Brain microvascular endothelial cell (primary cell): ENCODE measurements at regions not wholly inside any gene's neighbourhood (a gene's known extent, or its start where the extent isn't known, plus 50 kb on each side); places are given as distances from the start of the nearest gene placed in this dataset.

Experiments used
- DNase-seq: peaks from one replicate; pipeline ENCODE4 v3.0.0-alpha.2; 2020
- H3K27ac ChIP-seq: fragments of 250-450 bp; sonication (Bioruptor Pico); 2 replicates; pipeline ENCODE4 v1.5.1; 2020; ENCODE audit warnings: mild to moderate bottlenecking, moderate library complexity
- H3K27me3 ChIP-seq: fragments of 250-450 bp; sonication (Bioruptor Pico); replicated peaks from 2 replicates; pipeline ENCODE4 v1.5.1; 2020; ENCODE audit warnings: mild to moderate bottlenecking
- H3K36me3 ChIP-seq: fragments of 250-450 bp; sonication (Bioruptor Pico); replicated peaks from 2 replicates; pipeline ENCODE4 v1.5.1; 2020; ENCODE audit warnings: mild to moderate bottlenecking
- H3K4me3 ChIP-seq: 2 replicates; pipeline ENCODE4 v1.5.1; 2011; ENCODE audit warnings: low read depth, mild to moderate bottlenecking, control low read depth, low read length, moderate library complexity
- in situ Hi-C: cut with HindIII; loops from 2 replicates; pipeline ENCODE4 v1.10.0; 2017; ENCODE audit warnings: low sequenced_read_pairs, low pct_ligation_motif_present
- TF ChIP-seq, protein P1 (sequence below): IDR thresholded peaks from 2 replicates; pipeline ENCODE4 v1.5.1; 2011; ENCODE audit warnings: low read depth, mild to moderate bottlenecking, moderate library complexity, low read length, control low read depth, inconsistent platforms; ENCODE audit errors: missing control alignments

DNA sequence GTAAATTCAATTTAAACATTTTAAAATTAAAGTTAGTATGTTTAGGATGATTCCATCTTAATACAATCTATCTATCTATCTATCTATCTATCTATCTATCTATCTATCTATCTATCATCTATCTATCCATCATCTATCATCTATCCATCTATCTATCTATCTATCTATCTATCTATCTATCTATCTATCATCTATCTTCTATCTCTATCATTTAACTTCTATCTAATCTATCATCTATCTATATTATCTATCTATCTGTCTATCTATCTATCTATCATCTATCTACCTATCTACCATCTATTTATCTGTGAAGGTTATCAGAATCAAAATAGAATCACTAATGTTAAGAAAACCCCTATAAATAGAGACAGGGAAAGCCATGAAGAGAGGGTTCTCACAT lies 78.3 kb downstream of the RAMP3 start:
- TF ChIP-seq, protein P1, sequence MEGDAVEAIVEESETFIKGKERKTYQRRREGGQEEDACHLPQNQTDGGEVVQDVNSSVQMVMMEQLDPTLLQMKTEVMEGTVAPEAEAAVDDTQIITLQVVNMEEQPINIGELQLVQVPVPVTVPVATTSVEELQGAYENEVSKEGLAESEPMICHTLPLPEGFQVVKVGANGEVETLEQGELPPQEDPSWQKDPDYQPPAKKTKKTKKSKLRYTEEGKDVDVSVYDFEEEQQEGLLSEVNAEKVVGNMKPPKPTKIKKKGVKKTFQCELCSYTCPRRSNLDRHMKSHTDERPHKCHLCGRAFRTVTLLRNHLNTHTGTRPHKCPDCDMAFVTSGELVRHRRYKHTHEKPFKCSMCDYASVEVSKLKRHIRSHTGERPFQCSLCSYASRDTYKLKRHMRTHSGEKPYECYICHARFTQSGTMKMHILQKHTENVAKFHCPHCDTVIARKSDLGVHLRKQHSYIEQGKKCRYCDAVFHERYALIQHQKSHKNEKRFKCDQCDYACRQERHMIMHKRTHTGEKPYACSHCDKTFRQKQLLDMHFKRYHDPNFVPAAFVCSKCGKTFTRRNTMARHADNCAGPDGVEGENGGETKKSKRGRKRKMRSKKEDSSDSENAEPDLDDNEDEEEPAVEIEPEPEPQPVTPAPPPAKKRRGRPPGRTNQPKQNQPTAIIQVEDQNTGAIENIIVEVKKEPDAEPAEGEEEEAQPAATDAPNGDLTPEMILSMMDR: no peak
- DNase-seq: no peak
- Histone ChIP-seq H3K4me3 (no peak overlapping the region), H3K27ac (no peak overlapping the region), H3K27me3 (no peaks in the 10 kb centered on the region), H3K36me3 (no peaks in the 10 kb centered on the region)
- in situ Hi-C loops: no loop called here

DNA sequence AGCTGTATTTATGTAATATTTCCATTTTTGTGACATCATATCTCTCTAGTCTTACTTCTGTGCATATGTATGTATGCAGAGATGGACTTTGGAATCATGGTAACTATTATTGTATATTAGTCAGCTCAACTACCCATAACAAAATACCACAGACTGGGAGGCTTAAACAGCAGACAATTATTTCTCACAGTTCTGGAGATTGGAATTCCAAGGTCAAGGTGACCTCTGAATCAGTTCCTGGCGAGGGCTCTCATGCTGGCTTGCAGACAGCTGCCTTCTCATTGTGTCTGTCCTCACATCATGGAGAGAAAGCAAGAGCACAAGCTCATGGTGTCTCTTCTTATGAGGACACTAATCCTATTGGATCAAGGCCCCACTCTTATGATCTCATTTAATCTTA lies 79.1 kb downstream of the RAMP3 start:
- DNase-seq: peak; percentile 54
- Histone ChIP-seq H3K27me3 (no peaks in the 10 kb centered on the region), H3K4me3 (no peak overlapping the region), H3K36me3 (no peaks in the 10 kb centered on the region), H3K27ac (no peak overlapping the region)
- TF ChIP-seq, protein P1: no peak
- in situ Hi-C loops: no loop called here

DNA sequence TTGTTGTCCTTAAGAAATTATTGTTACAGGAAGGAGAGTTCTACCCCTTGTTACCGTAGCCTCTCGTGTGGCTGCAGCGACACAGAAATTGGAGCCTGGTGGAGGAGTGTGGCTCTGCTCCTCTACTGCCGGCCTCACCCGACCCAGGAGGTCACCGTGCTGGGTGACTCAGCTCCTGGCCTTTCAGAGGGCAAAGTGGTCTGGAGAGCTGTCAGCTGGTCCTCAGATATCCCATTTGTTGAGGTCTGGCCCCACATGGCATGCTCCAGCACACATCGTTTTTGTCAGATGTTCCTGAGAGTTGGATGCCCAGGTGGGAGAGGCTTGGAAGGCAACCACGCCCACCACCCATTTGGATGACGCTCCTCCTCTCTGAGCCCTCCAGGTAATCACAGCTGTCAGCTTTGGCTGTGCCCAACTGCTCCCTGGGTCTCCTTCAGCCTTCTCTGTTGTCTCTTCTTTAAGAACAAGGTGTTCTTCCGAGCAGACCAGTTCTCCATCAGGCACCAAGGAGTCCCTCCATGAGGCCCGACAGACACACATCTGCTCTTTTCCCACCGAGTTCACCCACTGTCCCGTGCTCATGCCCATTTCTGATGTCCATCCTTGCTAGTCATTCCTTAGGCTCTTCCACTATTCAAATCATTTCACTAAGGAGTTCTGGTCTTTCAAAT lies 80.3 kb downstream of the RAMP3 start:
- Histone ChIP-seq H3K27me3 (no peaks in the 10 kb centered on the region), H3K27ac (no peak overlapping the region), H3K4me3 (no peak overlapping the region), H3K36me3 (no peaks in the 10 kb centered on the region)
- in situ Hi-C loops: no loop called here
- TF ChIP-seq, protein P1: peak; percentile 8
- no peak for DNase-seq

DNA sequence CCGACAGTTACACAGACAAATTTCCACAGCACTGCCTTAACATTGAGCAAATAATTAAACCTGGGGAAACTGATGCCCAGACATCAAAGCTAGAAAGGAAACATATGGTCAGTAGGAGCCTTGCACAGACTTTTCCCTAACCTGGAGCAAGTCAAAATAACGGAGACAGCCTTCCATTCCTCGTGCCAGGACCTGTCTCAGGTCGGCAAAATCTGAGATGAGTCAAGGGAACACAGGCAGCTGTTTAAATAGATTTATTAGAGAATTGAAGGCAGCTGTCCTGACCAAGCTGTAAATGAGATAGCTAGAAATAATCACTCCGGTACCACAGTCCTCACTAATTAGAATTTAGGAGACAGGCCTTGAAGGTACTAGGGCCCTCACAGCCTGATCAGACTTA lies 81.2 kb downstream of the RAMP3 start:
- Histone ChIP-seq H3K27me3 (no peaks in the 10 kb centered on the region), H3K36me3 (no peaks in the 10 kb centered on the region), H3K4me3 (no peak overlapping the region), H3K27ac (no peak overlapping the region)
- no peak for DNase-seq
- in situ Hi-C loops: no loop called here
- TF ChIP-seq, protein P1: no peak

DNA sequence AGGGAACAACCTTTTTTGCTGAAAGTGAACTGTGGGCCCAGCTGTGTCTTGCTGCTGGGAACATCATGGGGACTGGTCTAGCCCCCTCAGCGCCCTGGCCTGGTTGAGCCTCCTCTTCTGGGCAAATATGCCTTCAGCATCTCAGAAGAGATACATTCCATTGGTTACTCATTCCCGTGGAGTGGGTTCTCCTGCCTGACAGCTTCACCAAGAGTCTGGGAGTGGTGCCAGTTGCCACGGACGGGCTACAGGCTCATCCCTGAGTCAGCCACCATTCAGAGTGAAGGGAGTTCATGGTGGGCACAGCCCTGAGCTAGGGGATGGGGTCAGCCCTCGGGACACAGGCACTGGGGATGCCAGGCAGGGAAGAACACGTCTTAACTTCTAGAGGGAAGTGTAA lies 81.9 kb downstream of the RAMP3 start:
- DNase-seq: peak; percentile 57
- Histone ChIP-seq H3K27ac (no peak overlapping the region), H3K4me3 (no peak overlapping the region), H3K36me3 (no peaks in the 10 kb centered on the region), H3K27me3 (no peaks in the 10 kb centered on the region)
- TF ChIP-seq, protein P1: no peak
- in situ Hi-C loops: no loop called here

DNA sequence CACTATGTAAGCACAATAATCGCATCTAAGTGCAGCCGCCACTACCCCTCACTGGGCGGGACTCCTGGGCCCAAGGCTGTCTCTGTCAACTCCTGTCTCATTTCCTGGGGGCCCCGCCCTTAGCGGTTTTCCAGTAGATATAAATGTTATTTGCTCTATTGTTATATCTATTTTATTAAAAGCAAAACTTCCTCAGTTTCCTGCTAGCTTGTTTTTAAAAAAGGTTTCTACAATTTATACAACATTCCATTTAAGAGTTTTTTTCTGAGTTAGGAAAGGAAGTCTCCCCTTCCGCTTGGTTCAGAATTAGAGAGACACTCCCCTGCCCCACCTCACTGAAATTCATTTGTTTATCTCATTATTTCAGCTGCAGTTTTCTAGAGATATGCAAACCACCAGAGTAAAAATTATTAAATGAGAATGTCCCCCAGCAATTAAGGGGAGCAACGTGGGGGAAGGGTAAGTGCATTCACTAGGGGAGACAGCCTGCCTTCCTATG lies 82.7 kb downstream of the RAMP3 start:
- no peak for DNase-seq
- Histone ChIP-seq H3K27ac (no peak overlapping the region), H3K36me3 (no peaks in the 10 kb centered on the region), H3K4me3 (no peak overlapping the region), H3K27me3 (no peaks in the 10 kb centered on the region)
- in situ Hi-C loops: no loop called here
- TF ChIP-seq, protein P1: no peak
